ENCODE measurements at regions not wholly inside any gene's neighbourhood (a gene's known extent, or its start where the extent isn't known, plus 50 kb on each side); places are given as distances from the start of the nearest gene placed in this dataset.
"Not testable (repeated sequence)": the region's sequence is repeated elsewhere in the genome, so short reads cannot be mapped to it uniquely, and the experiment has no call there.

- Histone ChIP-seq H3K36me3 (no peaks in the 10 kb centered on the region), H3K9me3 (no peaks in the 10 kb centered on the region), H3K27me3 (no peaks in the 10 kb centered on the region), H3K27ac (no peak overlapping the region), H3K4me1 (no peaks in the 10 kb centered on the region), H3K4me3 (peak overlapping the region in 2 of 3 donors; percentile 26 to 27)
- DNase-seq (ENCODE audit: low spot score in 2 of 2), result peak; percentile 48 to 59
- intact Hi-C loops (cut with DNase I; ENCODE audit: low total_unique reads), result no loop called here
- TF ChIP-seq POLR2A (IDR thresholded peaks at IDR 0.05) (no peak), POLR2AphosphoS5 (IDR thresholded peaks at IDR 0.05) (no peak), CTCF (IDR thresholded peaks at IDR 0.05) (no peak)
Observed at GRCh38 chr5:100647461-100648230, 112.5 kb downstream of the FAM174A start.

- no peak for DNase-seq (ENCODE audit: low spot score in 2 of 2)
Observed at GRCh38 chr5:100654895-100655294, 119.7 kb downstream of the FAM174A start.

GRCh38 chr5:100656771-100657170 is 121.6 kb downstream of the FAM174A start:
- H3K27me3 ChIP-seq, result not testable (repeated sequence)

More at GRCh38 chr5:100654895-100655294, 119.7 kb downstream of the FAM174A start:
- no peak overlapping the region for H3K4me3 ChIP-seq
- intact Hi-C loops (cut with DNase I; ENCODE audit: low total_unique reads), result no loop called here
- no peak for TF ChIP-seq POLR2A (IDR thresholded peaks at IDR 0.05)
- TF ChIP-seq POLR2AphosphoS5 (IDR thresholded peaks at IDR 0.05), result no peak
- no peak for TF ChIP-seq CTCF (IDR thresholded peaks at IDR 0.05)
- H3K36me3 ChIP-seq, result no peaks in the 10 kb centered on the region
- no peaks in the 10 kb centered on the region for H3K27me3 ChIP-seq
- no peak overlapping the region for H3K27ac ChIP-seq
- no peaks in the 10 kb centered on the region for H3K4me1 ChIP-seq
- H3K9me3 ChIP-seq, result no peaks in the 10 kb centered on the region

GRCh38 chr5:100659080-100659795 is 124.1 kb downstream of the FAM174A start:
- Histone ChIP-seq H3K27me3 (no peaks in the 10 kb centered on the region), H3K9me3 (no peaks in the 10 kb centered on the region), H3K4me1 (no peaks in the 10 kb centered on the region), H3K4me3 (no peak overlapping the region), H3K36me3 (no peaks in the 10 kb centered on the region), H3K27ac (no peak overlapping the region)
- intact Hi-C loops (cut with DNase I; ENCODE audit: low total_unique reads), result no loop called here
- DNase-seq (ENCODE audit: low spot score in 2 of 2), result no peak
- TF ChIP-seq POLR2AphosphoS5 (IDR thresholded peaks at IDR 0.05) (no peak), CTCF (IDR thresholded peaks at IDR 0.05) (no peak), POLR2A (IDR thresholded peaks at IDR 0.05) (no peak)

More at GRCh38 chr5:100656771-100657170, 121.6 kb downstream of the FAM174A start:
- H3K36me3 ChIP-seq; intact Hi-C loops (cut with DNase I; ENCODE audit: low total_unique reads); H3K27ac ChIP-seq; H3K9me3 ChIP-seq; H3K4me1 ChIP-seq; H3K4me3 ChIP-seq; DNase-seq (ENCODE audit: low spot score in 2 of 2): not testable (repeated sequence)

GRCh38 chr5:100664140-100664539 is 129.0 kb downstream of the FAM174A start:
- DNase-seq (ENCODE audit: low spot score in 2 of 2), result no peak
- Histone ChIP-seq H3K4me3 (no peak overlapping the region), H3K27ac (no peak overlapping the region), H3K36me3 (no peaks in the 10 kb centered on the region), H3K9me3 (no peaks in the 10 kb centered on the region), H3K4me1 (no peaks in the 10 kb centered on the region), H3K27me3 (no peaks in the 10 kb centered on the region)
- TF ChIP-seq POLR2A (IDR thresholded peaks at IDR 0.05) (no peak), CTCF (IDR thresholded peaks at IDR 0.05) (no peak)
- intact Hi-C loops (cut with DNase I; ENCODE audit: low total_unique reads), result no loop called here

All from breast epithelium (tissue), 4 donors.